Loucy (cell line): ENCODE measurements at regions not wholly inside any gene's neighbourhood (a gene's known extent, or its start where the extent isn't known, plus 50 kb on each side); places are given as distances from the start of the nearest gene placed in this dataset.

Experiments
- H2AFZ ChIP-seq: fragments of 200-600 bp; sonication (generic); 2 replicates; pipeline ENCODE4 v1.6.0; 2016; ENCODE audit warnings: antibody characterized with exemption, mild to moderate bottlenecking, low read length, moderate library complexity
- H3F3A ChIP-seq: fragments of 200-600 bp; 2 replicates; pipeline ENCODE4 v1.6.0; 2016; ENCODE audit warnings: antibody characterized with exemption, low read depth, mild to moderate bottlenecking
- H3K27me3 ChIP-seq: fragments of 200-600 bp; sonication (generic); 2 replicates; pipeline ENCODE4 v1.6.1; 2014; ENCODE audit warnings: low read length, mild to moderate bottlenecking; ENCODE audit not compliant: insufficient read depth, poor library complexity, severe bottlenecking
- H3K36me3 ChIP-seq: fragments of 200-600 bp; sonication (generic); 2 replicates; pipeline ENCODE4 v1.6.1; 2016; ENCODE audit warnings: low read length; ENCODE audit not compliant: insufficient read depth
- H3K4me1 ChIP-seq: fragments of 200-600 bp; sonication (generic); 2 replicates; pipeline ENCODE4 v1.5.1; 2014; ENCODE audit warnings: low read length, mild to moderate bottlenecking; ENCODE audit not compliant: insufficient read depth, poor library complexity, severe bottlenecking
- H3K4me2 ChIP-seq: fragments of 200-600 bp; sonication (generic); 2 replicates; pipeline ENCODE4 v1.6.0; 2014; ENCODE audit warnings: antibody characterized with exemption, low read length, low read depth, mild to moderate bottlenecking; ENCODE audit not compliant: poor library complexity, severe bottlenecking
- H3K4me3 ChIP-seq: fragments of 200-600 bp; sonication (generic); 2 replicates; pipeline ENCODE4 v1.5.1; 2014; ENCODE audit warnings: low read length, mild to moderate bottlenecking, mixed read lengths; ENCODE audit not compliant: poor library complexity, severe bottlenecking
- H3K79me2 ChIP-seq: fragments of 200-600 bp; sonication (generic); 2 replicates; pipeline ENCODE4 v1.6.1; 2014; ENCODE audit warnings: low read length; ENCODE audit not compliant: insufficient read depth
- H3K9ac ChIP-seq: fragments of 200-600 bp; sonication (generic); 2 replicates; pipeline ENCODE4 v1.6.0; 2014; ENCODE audit warnings: mild to moderate bottlenecking, low read depth, low read length, moderate library complexity; ENCODE audit not compliant: poor library complexity, severe bottlenecking
- H3K9me2 ChIP-seq: fragments of 200-600 bp; sonication (generic); replicated peaks from 2 replicates; pipeline ENCODE4 v1.6.1; 2016; ENCODE audit warnings: low read depth, low read length, mixed read lengths
- H3K9me3 ChIP-seq: fragments of 200-600 bp; sonication (generic); 2 replicates; pipeline ENCODE4 v1.6.1; 2014; ENCODE audit warnings: mild to moderate bottlenecking, antibody characterized with exemption, low read length, low read depth; ENCODE audit not compliant: insufficient read depth
- H4K20me1 ChIP-seq: fragments of 200-600 bp; sonication (generic); 2 replicates; pipeline ENCODE4 v1.6.0; 2014; ENCODE audit warnings: antibody characterized with exemption, low read length, mild to moderate bottlenecking; ENCODE audit not compliant: insufficient read depth, poor library complexity, severe bottlenecking
- EZH2phosphoT487 ChIP-seq: fragments of 200-600 bp; IDR thresholded peaks from 2 replicates; pipeline ENCODE4 v1.6.1; 2018; ENCODE audit warnings: antibody characterized with exemption, mild to moderate bottlenecking, moderate library complexity, borderline replicate concordance
- TF ChIP-seq, protein P1 (sequence below): fragments of 200-600 bp; sonication (generic); conservative IDR thresholded peaks from 2 replicates; pipeline ENCODE4 v1.5.1; 2014; ENCODE audit warnings: mild to moderate bottlenecking, antibody characterized with exemption, low read length

DNA sequence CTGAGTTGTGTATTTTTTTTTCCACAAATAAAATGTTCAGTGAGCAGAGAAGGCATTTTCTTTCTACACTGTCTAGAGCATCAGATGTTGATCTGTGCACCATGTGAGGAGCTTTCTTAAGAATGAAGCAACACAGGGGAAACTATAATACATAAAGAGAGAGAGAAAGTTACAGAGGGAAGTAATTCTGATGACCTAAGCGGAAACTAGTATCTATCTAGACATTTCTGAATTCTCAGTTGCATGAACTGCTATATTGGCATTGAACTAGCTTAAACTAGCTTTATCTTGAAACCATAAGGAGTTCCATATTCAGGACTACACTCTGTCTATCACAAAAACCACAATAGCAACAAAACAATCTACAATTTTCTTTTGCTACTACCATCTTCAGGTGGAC, 822.4 kb downstream of the VGLL3 start:
- H3K79me2 ChIP-seq: no peaks in the 10 kb centered on the region
- H3F3A ChIP-seq: no peaks in the 10 kb centered on the region

DNA sequence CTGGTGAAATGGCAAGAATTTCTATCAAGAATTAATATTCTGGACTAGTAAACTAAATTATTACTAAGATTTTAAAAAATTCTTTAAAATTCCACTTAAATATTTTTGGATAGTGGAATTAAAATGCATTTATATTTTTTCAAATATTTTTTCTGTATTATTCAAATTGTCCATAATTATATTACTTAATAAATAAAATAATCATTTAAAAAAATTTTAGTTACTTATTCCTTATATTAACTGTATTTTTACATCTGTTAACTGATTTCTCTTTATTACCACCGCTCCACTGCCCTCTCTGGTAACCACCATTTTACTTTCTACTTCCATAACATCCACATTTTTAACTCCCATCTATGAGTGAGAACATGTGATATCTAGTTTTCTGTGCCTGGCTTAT, 828.4 kb downstream of the VGLL3 start:
- Histone ChIP-seq H4K20me1 (no peaks in the 10 kb centered on the region), H3K79me2 (no peaks in the 10 kb centered on the region), H3K4me1 (no peaks in the 10 kb centered on the region), H3K4me2 (no peak overlapping the region), H3K36me3 (no peaks in the 10 kb centered on the region), H3F3A (no peaks in the 10 kb centered on the region), H3K9ac (no peak overlapping the region), H3K27me3 (no peaks in the 10 kb centered on the region), H3K4me3 (no peak overlapping the region), H3K9me2 (no peaks in the 10 kb centered on the region), H2AFZ (no peak overlapping the region), H3K9me3 (no peaks in the 10 kb centered on the region)
- TF ChIP-seq, protein P1, sequence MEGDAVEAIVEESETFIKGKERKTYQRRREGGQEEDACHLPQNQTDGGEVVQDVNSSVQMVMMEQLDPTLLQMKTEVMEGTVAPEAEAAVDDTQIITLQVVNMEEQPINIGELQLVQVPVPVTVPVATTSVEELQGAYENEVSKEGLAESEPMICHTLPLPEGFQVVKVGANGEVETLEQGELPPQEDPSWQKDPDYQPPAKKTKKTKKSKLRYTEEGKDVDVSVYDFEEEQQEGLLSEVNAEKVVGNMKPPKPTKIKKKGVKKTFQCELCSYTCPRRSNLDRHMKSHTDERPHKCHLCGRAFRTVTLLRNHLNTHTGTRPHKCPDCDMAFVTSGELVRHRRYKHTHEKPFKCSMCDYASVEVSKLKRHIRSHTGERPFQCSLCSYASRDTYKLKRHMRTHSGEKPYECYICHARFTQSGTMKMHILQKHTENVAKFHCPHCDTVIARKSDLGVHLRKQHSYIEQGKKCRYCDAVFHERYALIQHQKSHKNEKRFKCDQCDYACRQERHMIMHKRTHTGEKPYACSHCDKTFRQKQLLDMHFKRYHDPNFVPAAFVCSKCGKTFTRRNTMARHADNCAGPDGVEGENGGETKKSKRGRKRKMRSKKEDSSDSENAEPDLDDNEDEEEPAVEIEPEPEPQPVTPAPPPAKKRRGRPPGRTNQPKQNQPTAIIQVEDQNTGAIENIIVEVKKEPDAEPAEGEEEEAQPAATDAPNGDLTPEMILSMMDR: no peak
- TF ChIP-seq EZH2phosphoT487: no peak

More for the DNA sequence above, 822.4 kb downstream of the VGLL3 start:
- Histone ChIP-seq H3K27me3 (no peaks in the 10 kb centered on the region), H3K4me1 (no peaks in the 10 kb centered on the region), H3K9me2 (no peaks in the 10 kb centered on the region), H3K9me3 (no peaks in the 10 kb centered on the region), H2AFZ (no peak overlapping the region), H3K4me2 (no peak overlapping the region), H3K4me3 (no peak overlapping the region), H4K20me1 (no peaks in the 10 kb centered on the region), H3K9ac (no peak overlapping the region), H3K36me3 (no peaks in the 10 kb centered on the region)
- TF ChIP-seq, protein P1: no peak
- TF ChIP-seq EZH2phosphoT487: no peak

DNA sequence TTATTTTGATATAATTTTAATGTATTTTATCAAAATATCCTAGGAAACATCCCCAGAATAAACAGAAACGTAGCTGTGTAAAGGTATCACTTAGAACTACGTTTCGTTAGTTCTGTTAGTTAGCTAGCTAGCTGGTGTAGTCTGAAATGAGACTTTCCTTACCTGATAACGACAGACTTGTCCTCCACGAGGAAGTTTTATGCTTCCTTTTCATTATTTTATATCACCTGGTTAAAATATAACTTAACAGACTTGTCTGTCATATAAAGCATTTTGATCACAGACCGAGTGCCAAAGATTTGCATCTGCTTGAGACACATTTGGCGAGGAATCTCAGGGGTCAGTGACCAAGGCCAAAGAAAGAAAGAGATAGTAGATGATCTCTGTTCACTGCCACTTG, 829.5 kb downstream of the VGLL3 start:
- Histone ChIP-seq H3K4me1 (no peaks in the 10 kb centered on the region), H3K9ac (no peak overlapping the region), H3K4me3 (no peak overlapping the region)

More for the DNA sequence above, 829.5 kb downstream of the VGLL3 start:
- TF ChIP-seq EZH2phosphoT487: no peak
- TF ChIP-seq, protein P1: no peak
- no peaks in the 10 kb centered on the region for H3K9me3 ChIP-seq
- H3K36me3 ChIP-seq: no peaks in the 10 kb centered on the region
- no peak overlapping the region for H2AFZ ChIP-seq
- no peaks in the 10 kb centered on the region for H3F3A ChIP-seq
- no peaks in the 10 kb centered on the region for H4K20me1 ChIP-seq
- no peaks in the 10 kb centered on the region for H3K27me3 ChIP-seq
- H3K79me2 ChIP-seq: no peaks in the 10 kb centered on the region
- no peak overlapping the region for H3K4me2 ChIP-seq
- no peaks in the 10 kb centered on the region for H3K9me2 ChIP-seq
